MG63 (cell line): ENCODE measurements at regions not wholly inside any gene's neighbourhood (a gene's known extent, or its start where the extent isn't known, plus 50 kb on each side); places are given as distances from the start of the nearest gene placed in this dataset.

Experiments used
- DNase-seq: peaks from one replicate; pipeline ENCODE4 v3.0.0-alpha.2; 2020
- H3K27me3 ChIP-seq: fragments of 250-450 bp; sonication (Bioruptor Pico); 2 replicates; pipeline ENCODE4 v1.5.1; 2020; ENCODE audit warnings: mild to moderate bottlenecking, moderate library complexity
- H3K36me3 ChIP-seq: fragments of 250-450 bp; sonication (Bioruptor Pico); 2 replicates; pipeline ENCODE4 v1.5.1; 2020; ENCODE audit warnings: mild to moderate bottlenecking, moderate library complexity
- H3K4me3 ChIP-seq: fragments of 250-450 bp; sonication (Bioruptor Pico); 2 replicates; pipeline ENCODE4 v1.5.1; 2020; ENCODE audit warnings: mild to moderate bottlenecking, moderate library complexity
- H3K9me3 ChIP-seq: fragments of 250-450 bp; sonication (Bioruptor Pico); 2 replicates; pipeline ENCODE4 v1.5.1; 2020; ENCODE audit warnings: mild to moderate bottlenecking, moderate library complexity

- Histone ChIP-seq H3K9me3 (no peaks in the 10 kb centered on the region), H3K36me3 (no peaks in the 10 kb centered on the region), H3K27me3 (no peaks in the 10 kb centered on the region), H3K4me3 (no peak overlapping the region)
- no peak for DNase-seq
Measured at GRCh38 chr14:97688631-97689336, 891.6 kb downstream of the VRK1 start.

- Histone ChIP-seq H3K4me3 (no peak overlapping the region), H3K27me3 (no peaks in the 10 kb centered on the region), H3K9me3 (no peaks in the 10 kb centered on the region), H3K36me3 (no peaks in the 10 kb centered on the region)
- DNase-seq: no peak
Measured at GRCh38 chr14:97692084-97692483, 894.9 kb downstream of the VRK1 start.

- Histone ChIP-seq H3K36me3 (no peaks in the 10 kb centered on the region), H3K27me3 (no peaks in the 10 kb centered on the region), H3K4me3 (no peak overlapping the region), H3K9me3 (no peaks in the 10 kb centered on the region)
- DNase-seq: no peak
Measured at GRCh38 chr14:97695456-97695981, 898.3 kb downstream of the VRK1 start.

GRCh38 chr14:97697772-97698171, 900.6 kb downstream of the VRK1 start:
- Histone ChIP-seq H3K4me3 (no peak overlapping the region), H3K9me3 (no peaks in the 10 kb centered on the region)
- no peak for DNase-seq

GRCh38 chr14:97699026-97699425, 901.8 kb downstream of the VRK1 start:
- Histone ChIP-seq H3K27me3 (no peaks in the 10 kb centered on the region), H3K9me3 (no peaks in the 10 kb centered on the region), H3K4me3 (no peak overlapping the region), H3K36me3 (no peaks in the 10 kb centered on the region)
- no peak for DNase-seq

More at GRCh38 chr14:97697772-97698171, 900.6 kb downstream of the VRK1 start:
- Histone ChIP-seq H3K36me3 (no peaks in the 10 kb centered on the region), H3K27me3 (no peaks in the 10 kb centered on the region)

GRCh38 chr14:97703006-97703760, 906.0 kb downstream of the VRK1 start:
- H3K4me3 ChIP-seq: no peak overlapping the region
- H3K36me3 ChIP-seq: no peaks in the 10 kb centered on the region
- H3K27me3 ChIP-seq: no peaks in the 10 kb centered on the region
- DNase-seq: no peak
- no peaks in the 10 kb centered on the region for H3K9me3 ChIP-seq

- Histone ChIP-seq H3K4me3 (no peak overlapping the region), H3K9me3 (no peaks in the 10 kb centered on the region), H3K27me3 (no peaks in the 10 kb centered on the region), H3K36me3 (no peaks in the 10 kb centered on the region)
- no peak for DNase-seq
Measured at GRCh38 chr14:97704316-97704885, 907.2 kb downstream of the VRK1 start.

GRCh38 chr14:97705107-97705506, 907.9 kb downstream of the VRK1 start:
- H3K27me3 ChIP-seq: no peaks in the 10 kb centered on the region
- H3K36me3 ChIP-seq: no peaks in the 10 kb centered on the region
- H3K4me3 ChIP-seq: no peak overlapping the region
- no peak for DNase-seq
- no peaks in the 10 kb centered on the region for H3K9me3 ChIP-seq

- no peak for DNase-seq
- Histone ChIP-seq H3K9me3 (no peaks in the 10 kb centered on the region), H3K27me3 (no peaks in the 10 kb centered on the region), H3K4me3 (no peak overlapping the region), H3K36me3 (no peaks in the 10 kb centered on the region)
Measured at GRCh38 chr14:97705976-97706375, 908.8 kb downstream of the VRK1 start.

GRCh38 chr14:97706819-97707218, 909.6 kb downstream of the VRK1 start:
- no peak for DNase-seq
- Histone ChIP-seq H3K36me3 (no peaks in the 10 kb centered on the region), H3K27me3 (no peaks in the 10 kb centered on the region), H3K4me3 (no peak overlapping the region), H3K9me3 (no peaks in the 10 kb centered on the region)

GRCh38 chr14:97707603-97708002, 910.4 kb downstream of the VRK1 start:
- Histone ChIP-seq H3K27me3 (no peaks in the 10 kb centered on the region), H3K9me3 (no peaks in the 10 kb centered on the region), H3K36me3 (no peaks in the 10 kb centered on the region), H3K4me3 (no peak overlapping the region)
- DNase-seq: no peak

GRCh38 chr14:97709552-97709951, 912.4 kb downstream of the VRK1 start:
- H3K9me3 ChIP-seq: no peaks in the 10 kb centered on the region
- H3K27me3 ChIP-seq: no peaks in the 10 kb centered on the region
- no peak overlapping the region for H3K4me3 ChIP-seq
- DNase-seq: no peak
- H3K36me3 ChIP-seq: no peaks in the 10 kb centered on the region

- H3K27me3 ChIP-seq: no peaks in the 10 kb centered on the region
- H3K9me3 ChIP-seq: no peaks in the 10 kb centered on the region
- DNase-seq: no peak
- H3K36me3 ChIP-seq: no peaks in the 10 kb centered on the region
- H3K4me3 ChIP-seq: no peak overlapping the region
Measured at GRCh38 chr14:97710726-97711125, 913.5 kb downstream of the VRK1 start.

GRCh38 chr14:97712471-97712870, 915.3 kb downstream of the VRK1 start:
- Histone ChIP-seq H3K9me3 (no peaks in the 10 kb centered on the region), H3K36me3 (no peaks in the 10 kb centered on the region), H3K27me3 (no peaks in the 10 kb centered on the region), H3K4me3 (no peak overlapping the region)
- DNase-seq: no peak

GRCh38 chr14:97713023-97713422, 915.8 kb downstream of the VRK1 start:
- Histone ChIP-seq H3K27me3 (no peaks in the 10 kb centered on the region), H3K4me3 (no peak overlapping the region), H3K36me3 (no peaks in the 10 kb centered on the region), H3K9me3 (no peaks in the 10 kb centered on the region)
- no peak for DNase-seq

- DNase-seq: no peak
- H3K36me3 ChIP-seq: no peaks in the 10 kb centered on the region
Measured at GRCh38 chr14:97718886-97719442, 921.8 kb downstream of the VRK1 start.

GRCh38 chr14:97719931-97720330, 922.7 kb downstream of the VRK1 start:
- no peak for DNase-seq
- Histone ChIP-seq H3K4me3 (no peak overlapping the region), H3K27me3 (no peaks in the 10 kb centered on the region), H3K9me3 (no peaks in the 10 kb centered on the region), H3K36me3 (no peaks in the 10 kb centered on the region)

More at GRCh38 chr14:97718886-97719442, 921.8 kb downstream of the VRK1 start:
- H3K9me3 ChIP-seq: no peaks in the 10 kb centered on the region
- no peak overlapping the region for H3K4me3 ChIP-seq
- H3K27me3 ChIP-seq: no peaks in the 10 kb centered on the region
